ENCODE measurements at regions not wholly inside any gene's neighbourhood (a gene's known extent, or its start where the extent isn't known, plus 50 kb on each side); places are given as distances from the start of the nearest gene placed in this dataset.
"Not testable (repeated sequence)": the region's sequence is repeated elsewhere in the genome, so short reads cannot be mapped to it uniquely, and the experiment has no call there.

- no peak overlapping the region for H3K9ac ChIP-seq
- no peak overlapping the region for H3K27ac ChIP-seq
- no peaks in the 10 kb centered on the region for H3K27me3 ChIP-seq (ENCODE audit: insufficient read depth, low read depth)
- no peak overlapping the region for H3K4me2 ChIP-seq
- H4K20me1 ChIP-seq (ENCODE audit: insufficient read depth), result no peaks in the 10 kb centered on the region
- no peaks in the 10 kb centered on the region for H3K36me3 ChIP-seq (ENCODE audit: insufficient read depth)
- TF ChIP-seq, protein P1, sequence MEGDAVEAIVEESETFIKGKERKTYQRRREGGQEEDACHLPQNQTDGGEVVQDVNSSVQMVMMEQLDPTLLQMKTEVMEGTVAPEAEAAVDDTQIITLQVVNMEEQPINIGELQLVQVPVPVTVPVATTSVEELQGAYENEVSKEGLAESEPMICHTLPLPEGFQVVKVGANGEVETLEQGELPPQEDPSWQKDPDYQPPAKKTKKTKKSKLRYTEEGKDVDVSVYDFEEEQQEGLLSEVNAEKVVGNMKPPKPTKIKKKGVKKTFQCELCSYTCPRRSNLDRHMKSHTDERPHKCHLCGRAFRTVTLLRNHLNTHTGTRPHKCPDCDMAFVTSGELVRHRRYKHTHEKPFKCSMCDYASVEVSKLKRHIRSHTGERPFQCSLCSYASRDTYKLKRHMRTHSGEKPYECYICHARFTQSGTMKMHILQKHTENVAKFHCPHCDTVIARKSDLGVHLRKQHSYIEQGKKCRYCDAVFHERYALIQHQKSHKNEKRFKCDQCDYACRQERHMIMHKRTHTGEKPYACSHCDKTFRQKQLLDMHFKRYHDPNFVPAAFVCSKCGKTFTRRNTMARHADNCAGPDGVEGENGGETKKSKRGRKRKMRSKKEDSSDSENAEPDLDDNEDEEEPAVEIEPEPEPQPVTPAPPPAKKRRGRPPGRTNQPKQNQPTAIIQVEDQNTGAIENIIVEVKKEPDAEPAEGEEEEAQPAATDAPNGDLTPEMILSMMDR (conservative IDR thresholded peaks at IDR 0.05; ENCODE audit: low read depth, low read length), result no peak
- no peak overlapping the region for H2AFZ ChIP-seq (ENCODE audit: low read depth)
- no peaks in the 10 kb centered on the region for H3K4me1 ChIP-seq (ENCODE audit: low read depth, poor library complexity, severe bottlenecking)
- no peaks in the 10 kb centered on the region for H3K79me2 ChIP-seq (ENCODE audit: insufficient read depth, low read depth)
- no peak overlapping the region for H3K4me3 ChIP-seq (IDR thresholded peaks at IDR 0.05; ENCODE audit: insufficient read depth, low read depth, low read length)
Measured at GRCh38 chr12:33222357-33222756, 217.3 kb downstream of the SYT10 start.

DNA sequence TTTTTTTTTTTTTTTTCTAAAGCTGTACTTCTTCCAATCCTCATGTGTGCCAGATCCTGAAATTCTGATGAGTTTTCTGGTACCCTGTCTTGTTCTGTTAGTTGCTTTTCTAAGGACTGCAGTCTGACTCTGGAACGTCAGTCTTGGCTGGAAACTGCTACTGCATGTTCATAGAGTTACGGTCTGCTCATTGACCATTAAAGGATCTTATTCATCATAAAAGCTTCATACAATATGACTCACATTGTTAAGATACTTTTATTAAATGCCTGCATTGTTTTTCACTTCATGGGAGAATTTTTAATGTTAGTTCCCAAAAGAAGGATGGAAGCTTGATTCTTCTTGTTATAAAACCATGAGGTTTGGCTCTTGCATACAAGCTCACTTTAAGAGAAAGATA lies 233.6 kb downstream of the SYT10 start:
- Histone ChIP-seq H3K4me2 (no peak overlapping the region), H3K4me1 (ENCODE audit: low read depth, poor library complexity, severe bottlenecking) (no peaks in the 10 kb centered on the region), H3K9ac (no peak overlapping the region), H4K20me1 (ENCODE audit: insufficient read depth) (no peaks in the 10 kb centered on the region), H3K27me3 (ENCODE audit: insufficient read depth, low read depth) (no peaks in the 10 kb centered on the region), H3K4me3 (IDR thresholded peaks at IDR 0.05; ENCODE audit: insufficient read depth, low read depth, low read length) (no peak overlapping the region), H2AFZ (ENCODE audit: low read depth) (no peak overlapping the region), H3K27ac (no peak overlapping the region), H3K36me3 (ENCODE audit: insufficient read depth) (no peaks in the 10 kb centered on the region), H3K79me2 (ENCODE audit: insufficient read depth, low read depth) (no peaks in the 10 kb centered on the region)
- TF ChIP-seq, protein P1 (conservative IDR thresholded peaks at IDR 0.05; ENCODE audit: low read depth, low read length), result no peak

GRCh38 chr12:33194389-33194788 lies 245.2 kb downstream of the SYT10 start:
- H3K4me2 ChIP-seq; H3K27ac ChIP-seq; H3K79me2 ChIP-seq (ENCODE audit: insufficient read depth, low read depth); H3K4me1 ChIP-seq (ENCODE audit: low read depth, poor library complexity, severe bottlenecking); H3K36me3 ChIP-seq (ENCODE audit: insufficient read depth); H3K9ac ChIP-seq; H3K27me3 ChIP-seq (ENCODE audit: insufficient read depth, low read depth); H2AFZ ChIP-seq (ENCODE audit: low read depth); H3K4me3 ChIP-seq (IDR thresholded peaks at IDR 0.05; ENCODE audit: insufficient read depth, low read depth, low read length); H4K20me1 ChIP-seq (ENCODE audit: insufficient read depth): not testable (repeated sequence)

GRCh38 chr12:33192226-33192625 lies 247.4 kb downstream of the SYT10 start:
- H2AFZ ChIP-seq (ENCODE audit: low read depth), result no peak overlapping the region
- no peaks in the 10 kb centered on the region for H3K36me3 ChIP-seq (ENCODE audit: insufficient read depth)
- H3K27ac ChIP-seq, result no peak overlapping the region
- TF ChIP-seq, protein P1 (conservative IDR thresholded peaks at IDR 0.05; ENCODE audit: low read depth, low read length), result no peak
- H3K4me1 ChIP-seq (ENCODE audit: low read depth, poor library complexity, severe bottlenecking), result no peaks in the 10 kb centered on the region
- no peak overlapping the region for H3K4me2 ChIP-seq
- no peaks in the 10 kb centered on the region for H3K79me2 ChIP-seq (ENCODE audit: insufficient read depth, low read depth)
- H3K9ac ChIP-seq, result no peak overlapping the region
- H4K20me1 ChIP-seq (ENCODE audit: insufficient read depth), result no peaks in the 10 kb centered on the region
- H3K4me3 ChIP-seq (IDR thresholded peaks at IDR 0.05; ENCODE audit: insufficient read depth, low read depth, low read length), result no peak overlapping the region
- no peaks in the 10 kb centered on the region for H3K27me3 ChIP-seq (ENCODE audit: insufficient read depth, low read depth)

GRCh38 chr12:33187409-33187808 lies 252.2 kb downstream of the SYT10 start:
- Histone ChIP-seq H2AFZ (ENCODE audit: low read depth) (no peak overlapping the region), H3K9ac (no peak overlapping the region), H3K27me3 (ENCODE audit: insufficient read depth, low read depth) (no peaks in the 10 kb centered on the region), H3K4me2 (no peak overlapping the region), H3K79me2 (ENCODE audit: insufficient read depth, low read depth) (no peaks in the 10 kb centered on the region), H4K20me1 (ENCODE audit: insufficient read depth) (no peaks in the 10 kb centered on the region), H3K4me3 (IDR thresholded peaks at IDR 0.05; ENCODE audit: insufficient read depth, low read depth, low read length) (no peak overlapping the region), H3K4me1 (ENCODE audit: low read depth, poor library complexity, severe bottlenecking) (no peaks in the 10 kb centered on the region), H3K36me3 (ENCODE audit: insufficient read depth) (no peaks in the 10 kb centered on the region), H3K27ac (no peak overlapping the region)
- TF ChIP-seq, protein P1 (conservative IDR thresholded peaks at IDR 0.05; ENCODE audit: low read depth, low read length), result no peak
